IMR-90 (cell line): ENCODE measurements at regions not wholly inside any gene's neighbourhood (a gene's known extent, or its start where the extent isn't known, plus 50 kb on each side); places are given as distances from the start of the nearest gene placed in this dataset.

ENCODE experiments used
- ATAC-seq: fragments of 200-7000 bp; cut with Tn5 transposase; 2 replicates; pipeline ENCODE4 v1.9.1; 2020; ENCODE audit warnings: low read depth, mild to moderate bottlenecking, moderate library complexity
- BruUV-seq: library from RNA; stranded (reverse); fragments of 400-500 nt; replicated peaks from 2 replicates; lab custom pipeline; 2021; lab: Mats Ljungman, UMichigan
- CTCF ChIA-PET: fragments of 300-600 bp; formaldehyde crosslinking; extraction: SDS; loops from one replicate; lab custom pipeline; 2021; ENCODE audit warnings: antibody characterized with exemption; lab: Yijun Ruan, JAX
- POLR2A ChIA-PET: fragments of 300-600 bp; sonication (Branson Sonifier 250); formaldehyde crosslinking; loops from one replicate; lab custom pipeline; 2022; ENCODE audit warnings: antibody characterized with exemption; ENCODE audit not compliant: unreplicated experiment; lab: Charles Lee
- DNase-seq: peaks from one replicate; pipeline ENCODE4 v3.0.0; 2013
- H2AFZ ChIP-seq: replicated peaks from 2 replicates; pipeline ENCODE3; 2013; ENCODE audit warnings: low read length, mild to moderate bottlenecking; ENCODE audit not compliant: poor library complexity
- H2AK5ac ChIP-seq: 2 replicates; pipeline ENCODE4 v1.6.1; 2013; ENCODE audit warnings: low read depth, low read length, inconsistent platforms
- H2AK9ac ChIP-seq: replicated peaks from 2 replicates; pipeline ENCODE3; 2013; ENCODE audit warnings: mild to moderate bottlenecking, low read depth, low read length, moderate library complexity; ENCODE audit not compliant: poor library complexity
- H2BK120ac ChIP-seq: 2 replicates; pipeline ENCODE4 v1.6.1; 2013; ENCODE audit warnings: low read depth, low read length, inconsistent platforms
- H2BK15ac ChIP-seq: 3 replicates; pipeline ENCODE4 v1.6.1; 2013; ENCODE audit warnings: low read depth, low read length, inconsistent platforms
- H2BK20ac ChIP-seq: 2 replicates; pipeline ENCODE4 v1.6.1; 2013; ENCODE audit warnings: low read depth, mild to moderate bottlenecking, inconsistent platforms, low read length, moderate library complexity
- H2BK5ac ChIP-seq: 2 replicates; pipeline ENCODE4 v1.6.1; 2013; ENCODE audit warnings: mild to moderate bottlenecking, low read depth, low read length, inconsistent platforms; ENCODE audit not compliant: poor library complexity, severe bottlenecking
- H3K14ac ChIP-seq: replicated peaks from 2 replicates; pipeline ENCODE4 v1.6.1; 2013; ENCODE audit warnings: low read depth, low read length, inconsistent platforms
- H3K18ac ChIP-seq: 2 replicates; pipeline ENCODE4 v1.6.1; 2013; ENCODE audit warnings: low read depth, low read length, control low read depth
- H3K23ac ChIP-seq: 2 replicates; pipeline ENCODE4 v1.6.1; 2013; ENCODE audit warnings: low read depth, low read length, inconsistent platforms
- H3K27ac ChIP-seq: 2 replicates; pipeline ENCODE4 v1.5.1; 2013; ENCODE audit warnings: mild to moderate bottlenecking, control low read depth, low read length; ENCODE audit not compliant: insufficient read depth
- H3K27me3 ChIP-seq: 2 replicates; pipeline ENCODE4 v1.6.1; 2013; ENCODE audit warnings: low read length; ENCODE audit not compliant: control insufficient read depth, insufficient read depth
- H3K36me3 ChIP-seq: 2 replicates; pipeline ENCODE4 v1.6.1; 2013; ENCODE audit warnings: low read length, mixed read lengths; ENCODE audit not compliant: control insufficient read depth, insufficient read depth
- H3K4ac ChIP-seq: 2 replicates; pipeline ENCODE4 v1.6.1; 2013; ENCODE audit warnings: low read depth, low read length, inconsistent platforms
- H3K4me1 ChIP-seq: 2 replicates; pipeline ENCODE4 v1.6.1; 2013; ENCODE audit warnings: low read length, mixed read lengths; ENCODE audit not compliant: control insufficient read depth, insufficient read depth
- H3K4me2 ChIP-seq: 2 replicates; pipeline ENCODE4 v1.6.1; 2013; ENCODE audit warnings: low read depth, mild to moderate bottlenecking, control low read depth, low read length, moderate library complexity
- H3K4me3 ChIP-seq: 2 replicates; pipeline ENCODE4 v1.5.1; 2013; ENCODE audit warnings: low read depth, mild to moderate bottlenecking, control low read depth, low read length, moderate library complexity; ENCODE audit not compliant: insufficient read depth
- H3K56ac ChIP-seq: 2 replicates; pipeline ENCODE4 v1.6.1; 2013; ENCODE audit warnings: low read length, inconsistent platforms; ENCODE audit not compliant: insufficient read depth; ENCODE audit errors: extremely low read depth
- H3K79me1 ChIP-seq, 2 experiments: 2 replicates each; pipeline ENCODE4 v1.6.1; 2013; ENCODE audit warnings: low read length in 2 of 2, inconsistent platforms in 1 of 2, low read depth in 1 of 2
- H3K9ac ChIP-seq: 2 replicates; pipeline ENCODE4 v1.6.1; 2013; ENCODE audit warnings: low read depth, low read length, control low read depth
- H3K9me1 ChIP-seq: 2 replicates; pipeline ENCODE4 v1.6.1; 2013; ENCODE audit warnings: low read length, inconsistent platforms; ENCODE audit not compliant: insufficient read depth
- H3K9me3 ChIP-seq: 2 replicates; pipeline ENCODE4 v1.6.1; 2013; ENCODE audit warnings: low read length; ENCODE audit not compliant: control insufficient read depth, insufficient read depth
- H4K20me1 ChIP-seq: 2 replicates; pipeline ENCODE4 v1.6.1; 2013; ENCODE audit warnings: low read length, inconsistent platforms; ENCODE audit not compliant: insufficient read depth
- H4K5ac ChIP-seq: 2 replicates; pipeline ENCODE4 v1.6.1; 2013; ENCODE audit warnings: mild to moderate bottlenecking, low read depth, low read length, control low read depth
- H4K8ac ChIP-seq, 2 experiments: 2 replicates each; pipeline ENCODE4 v1.6.1; 2013; ENCODE audit warnings: low read depth in 2 of 2, low read length in 2 of 2, control low read depth in 1 of 2, inconsistent platforms in 1 of 2
- H4K91ac ChIP-seq: 2 replicates; pipeline ENCODE4 v1.6.1; 2013; ENCODE audit warnings: low read depth, low read length, inconsistent platforms; ENCODE audit not compliant: insufficient read depth
- FOS ChIP-seq: fragments of 150-350 bp; IDR thresholded peaks from 2 replicates; pipeline ENCODE4 v1.6.1; 2016; ENCODE audit warnings: low read depth, low read length
- RCOR1 ChIP-seq: IDR thresholded peaks from 2 replicates; pipeline ENCODE4 v1.6.1; 2012; ENCODE audit warnings: mild to moderate bottlenecking, low read length, improper control_type of control experiment; ENCODE audit not compliant: insufficient replicate concordance
- WGBS, 2 experiments: methylation state at CpG; one replicate each; pipeline versions ENCODE4 v1.1.5 to v1.1.7; 2013; ENCODE audit warnings: missing lambda C conversion rate in 2 of 2; ENCODE audit not compliant: insufficient read length in 1 of 2; ENCODE audit errors: extremely low coverage in 2 of 2; 5-methylcytosine and 5-hydroxymethylcytosine counted together
- dilution Hi-C: fragments of 300-500 bp; cut with HindIII; formaldehyde crosslinking; loops from one replicate; pipeline ENCODE4 v1.14.3; 2018; ENCODE audit warnings: low sequenced_read_pairs; ENCODE audit not compliant: unreplicated experiment
- in situ Hi-C: fragments of 300-500 bp; cut with MboI; formaldehyde crosslinking; loops from 3 replicates; pipeline ENCODE4 v1.14.3; 2019; ENCODE audit warnings: low sequenced_read_pairs, inconsistent platforms, mixed read lengths
- intact Hi-C: fragments of 100-400 bp; cut with micrococcal nuclease; formaldehyde crosslinking; loops from 2 replicates; pipeline ENCODE4 v1.10.0; 2022
- TF ChIP-seq, protein P1 (sequence below): fragments of 150-350 bp; IDR thresholded peaks from 2 replicates; pipeline ENCODE4 v1.6.1; 2016; ENCODE audit warnings: low read depth, mild to moderate bottlenecking, low read length, moderate library complexity, borderline replicate concordance

DNA sequence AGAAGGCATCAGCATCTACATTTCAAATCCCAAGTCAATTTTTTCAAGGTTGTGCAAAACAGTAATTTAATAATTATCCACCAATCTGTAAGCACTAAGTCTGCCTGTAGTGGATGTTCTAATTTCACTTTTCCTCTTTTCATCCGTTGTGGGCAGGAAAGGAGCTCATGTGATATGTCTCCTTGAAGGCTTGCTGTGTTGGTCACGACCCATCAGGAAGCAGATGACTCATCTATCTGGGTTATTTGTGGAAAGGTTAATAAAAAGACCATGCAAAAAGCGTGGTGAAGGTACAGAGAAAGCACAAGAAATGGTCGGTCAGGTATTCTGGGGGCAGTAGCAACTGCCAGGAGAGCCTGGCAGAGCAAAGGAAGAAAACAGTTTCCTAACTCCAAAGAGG, 476.7 kb upstream of the RAB6C start:
- H3K23ac ChIP-seq: no peak overlapping the region
- H3K79me1 ChIP-seq: no peaks in the 10 kb centered on the region
- H3K9me1 ChIP-seq: no peaks in the 10 kb centered on the region
- H3K36me3 ChIP-seq: no peaks in the 10 kb centered on the region
- H2BK20ac ChIP-seq: no peak overlapping the region
- no peak overlapping the region for H2BK5ac ChIP-seq
- H4K91ac ChIP-seq: no peak overlapping the region
- POLR2A ChIA-PET: no interaction called here
- no peaks in the 10 kb centered on the region for H3K27me3 ChIP-seq
- dilution Hi-C loops: no loop called here
- H3K9ac ChIP-seq: no peak overlapping the region
- no CpG with 5 or more reads among the region's 4 CpGs for WGBS, 2 experiments
- H4K20me1 ChIP-seq: no peaks in the 10 kb centered on the region
- no peak overlapping the region for H3K4ac ChIP-seq
- H3K27ac ChIP-seq: no peak overlapping the region
- no peak overlapping the region for H2BK120ac ChIP-seq
- TF ChIP-seq RCOR1 (no peak), FOS (no peak)
- TF ChIP-seq, protein P1, sequence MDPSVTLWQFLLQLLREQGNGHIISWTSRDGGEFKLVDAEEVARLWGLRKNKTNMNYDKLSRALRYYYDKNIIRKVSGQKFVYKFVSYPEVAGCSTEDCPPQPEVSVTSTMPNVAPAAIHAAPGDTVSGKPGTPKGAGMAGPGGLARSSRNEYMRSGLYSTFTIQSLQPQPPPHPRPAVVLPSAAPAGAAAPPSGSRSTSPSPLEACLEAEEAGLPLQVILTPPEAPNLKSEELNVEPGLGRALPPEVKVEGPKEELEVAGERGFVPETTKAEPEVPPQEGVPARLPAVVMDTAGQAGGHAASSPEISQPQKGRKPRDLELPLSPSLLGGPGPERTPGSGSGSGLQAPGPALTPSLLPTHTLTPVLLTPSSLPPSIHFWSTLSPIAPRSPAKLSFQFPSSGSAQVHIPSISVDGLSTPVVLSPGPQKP: no peak
- no peak overlapping the region for H4K5ac ChIP-seq
- H2BK15ac ChIP-seq: no peak overlapping the region
- DNase-seq: no peak
- intact Hi-C loops: no loop called here
- no peak overlapping the region for H2AK9ac ChIP-seq
- H3K9me3 ChIP-seq: peaks cover 20% of the 10 kb centered on the region
- H3K4me2 ChIP-seq: no peak overlapping the region
- H3K4me1 ChIP-seq: no peaks in the 10 kb centered on the region
- no peak overlapping the region for H3K4me3 ChIP-seq
- H2AK5ac ChIP-seq: no peak overlapping the region
- no peak for ATAC-seq
- H4K8ac ChIP-seq: no peak overlapping the region
- H2AFZ ChIP-seq: no peak overlapping the region
- no peak overlapping the region for H3K14ac ChIP-seq
- CTCF ChIA-PET: no interaction called here
- H3K56ac ChIP-seq: no peak overlapping the region
- no peak overlapping the region for H3K18ac ChIP-seq
- in situ Hi-C loops: no loop called here
- BruUV-seq: no TSS peak
